Neural progenitor cell (in vitro differentiated cells): ENCODE measurements at regions not wholly inside any gene's neighbourhood (a gene's known extent, or its start where the extent isn't known, plus 50 kb on each side); places are given as distances from the start of the nearest gene placed in this dataset.

Source experiments
- DNase-seq: peaks from one replicate; pipeline ENCODE4 v3.0.0-alpha.2; 2016; ENCODE audit warnings: low spot score
- H2AFZ ChIP-seq: fragments of 200-600 bp; sonication (generic); replicated peaks from 2 replicates; pipeline ENCODE4 v1.6.1; 2016; ENCODE audit warnings: antibody characterized with exemption
- H3F3A ChIP-seq: fragments of 200-600 bp; sonication (generic); 2 replicates; pipeline ENCODE4 v1.6.1; 2016; ENCODE audit warnings: antibody characterized with exemption, low read depth
- H3K27ac ChIP-seq: fragments of 200-600 bp; sonication (generic); 2 replicates; pipeline ENCODE4 v1.5.1; 2016; ENCODE audit warnings: mild to moderate bottlenecking
- H3K27me3 ChIP-seq: fragments of 200-600 bp; sonication (generic); 2 replicates; pipeline ENCODE4 v1.6.1; 2016; ENCODE audit warnings: mild to moderate bottlenecking, moderate library complexity
- H3K36me3 ChIP-seq: fragments of 200-600 bp; sonication (generic); 2 replicates; pipeline ENCODE4 v1.5.1; 2016
- H3K4me1 ChIP-seq: fragments of 200-600 bp; sonication (generic); 2 replicates; pipeline ENCODE4 v1.6.1; 2016; ENCODE audit warnings: mixed run types
- H3K4me2 ChIP-seq: fragments of 200-600 bp; sonication (generic); 2 replicates; pipeline ENCODE4 v1.6.1; 2016
- H3K4me3 ChIP-seq: fragments of 200-600 bp; sonication (generic); 2 replicates; pipeline ENCODE4 v1.5.1; 2016
- H3K79me2 ChIP-seq: fragments of 200-600 bp; sonication (generic); 2 replicates; pipeline ENCODE4 v1.6.1; 2016; ENCODE audit warnings: low read depth
- H3K9ac ChIP-seq: fragments of 200-600 bp; sonication (generic); 2 replicates; pipeline ENCODE4 v1.6.1; 2016
- H3K9me3 ChIP-seq: fragments of 200-600 bp; sonication (generic); 2 replicates; pipeline ENCODE4 v1.5.1; 2016; ENCODE audit warnings: low read depth
- H4K20me1 ChIP-seq: fragments of 200-600 bp; sonication (generic); 2 replicates; pipeline ENCODE4 v1.6.1; 2016; ENCODE audit warnings: low read depth
- H3K27ac Mint-ChIP-seq: 3 replicates; pipeline ENCODE4 v1.8.0; 2021; ENCODE audit warnings: mixed read lengths
- H3K27me3 Mint-ChIP-seq: 2 replicates; pipeline ENCODE4 v1.8.0; 2022; ENCODE audit warnings: low read depth, mild to moderate bottlenecking, inconsistent platforms, moderate library complexity, mixed read lengths; ENCODE audit not compliant: insufficient read depth
- H3K36me3 Mint-ChIP-seq: 3 replicates; pipeline ENCODE4 v1.8.0; 2021; ENCODE audit warnings: mixed read lengths
- H3K4me1 Mint-ChIP-seq: 3 replicates; pipeline ENCODE4 v1.8.0; 2021; ENCODE audit warnings: mixed read lengths
- H3K4me3 Mint-ChIP-seq: 3 replicates; pipeline ENCODE4 v1.8.0; 2021; ENCODE audit warnings: mild to moderate bottlenecking, moderate library complexity, mixed read lengths
- H3K9me3 Mint-ChIP-seq: 3 replicates; pipeline ENCODE4 v1.8.0; 2020; ENCODE audit warnings: mixed read lengths
- EZH2 ChIP-seq: fragments of 200-600 bp; sonication (generic); IDR thresholded peaks from 2 replicates; pipeline ENCODE4 v1.6.1; 2017; ENCODE audit warnings: antibody characterized with exemption, mild to moderate bottlenecking, moderate library complexity
- EZH2phosphoT487 ChIP-seq: fragments of 200-600 bp; sonication (generic); IDR thresholded peaks from 2 replicates; pipeline ENCODE4 v1.6.1; 2017; ENCODE audit warnings: antibody characterized with exemption
- TF ChIP-seq, protein P1 (sequence below): fragments of 200-600 bp; sonication (generic); IDR thresholded peaks from 2 replicates; pipeline ENCODE4 v1.5.1; 2017; ENCODE audit warnings: antibody characterized with exemption, mild to moderate bottlenecking

GRCh38 chr13:83298617-83299016 lies 583.7 kb downstream of the SLITRK1 start:
- Mint-ChIP-seq H3K9me3 (peaks cover 4% of the 10 kb centered on the region), H3K4me1 (peaks cover 10% of the 10 kb centered on the region), H3K4me3 (no peak overlapping the region), H3K27me3 (no peaks in the 10 kb centered on the region), H3K36me3 (peaks cover 2% of the 10 kb centered on the region), H3K27ac (no peak overlapping the region)
- Histone ChIP-seq H3K4me2 (no peak overlapping the region), H3K4me1 (no peaks in the 10 kb centered on the region), H3K36me3 (no peaks in the 10 kb centered on the region), H3K9me3 (peaks cover 4% of the 10 kb centered on the region), H3K27ac (no peak overlapping the region), H3K27me3 (no peaks in the 10 kb centered on the region), H3F3A (no peaks in the 10 kb centered on the region), H3K79me2 (no peaks in the 10 kb centered on the region), H4K20me1 (no peaks in the 10 kb centered on the region), H2AFZ (no peak overlapping the region), H3K9ac (no peak overlapping the region), H3K4me3 (no peak overlapping the region)
- TF ChIP-seq EZH2phosphoT487 (no peak), EZH2 (no peak)
- TF ChIP-seq, protein P1, sequence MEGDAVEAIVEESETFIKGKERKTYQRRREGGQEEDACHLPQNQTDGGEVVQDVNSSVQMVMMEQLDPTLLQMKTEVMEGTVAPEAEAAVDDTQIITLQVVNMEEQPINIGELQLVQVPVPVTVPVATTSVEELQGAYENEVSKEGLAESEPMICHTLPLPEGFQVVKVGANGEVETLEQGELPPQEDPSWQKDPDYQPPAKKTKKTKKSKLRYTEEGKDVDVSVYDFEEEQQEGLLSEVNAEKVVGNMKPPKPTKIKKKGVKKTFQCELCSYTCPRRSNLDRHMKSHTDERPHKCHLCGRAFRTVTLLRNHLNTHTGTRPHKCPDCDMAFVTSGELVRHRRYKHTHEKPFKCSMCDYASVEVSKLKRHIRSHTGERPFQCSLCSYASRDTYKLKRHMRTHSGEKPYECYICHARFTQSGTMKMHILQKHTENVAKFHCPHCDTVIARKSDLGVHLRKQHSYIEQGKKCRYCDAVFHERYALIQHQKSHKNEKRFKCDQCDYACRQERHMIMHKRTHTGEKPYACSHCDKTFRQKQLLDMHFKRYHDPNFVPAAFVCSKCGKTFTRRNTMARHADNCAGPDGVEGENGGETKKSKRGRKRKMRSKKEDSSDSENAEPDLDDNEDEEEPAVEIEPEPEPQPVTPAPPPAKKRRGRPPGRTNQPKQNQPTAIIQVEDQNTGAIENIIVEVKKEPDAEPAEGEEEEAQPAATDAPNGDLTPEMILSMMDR, result no peak
- DNase-seq, result no peak

- TF ChIP-seq EZH2phosphoT487 (no peak), EZH2 (no peak)
- TF ChIP-seq, protein P1, result no peak
- H3K9me3 Mint-ChIP-seq, result peaks cover 4% of the 10 kb centered on the region
These were observed 584.5 kb downstream of the SLITRK1 start for GRCh38 chr13:83297586-83298290.

GRCh38 chr13:83295686-83296085 lies 586.6 kb downstream of the SLITRK1 start:
- H3K27me3 Mint-ChIP-seq, result no peaks in the 10 kb centered on the region
- DNase-seq, result no peak
- Histone ChIP-seq H4K20me1 (no peaks in the 10 kb centered on the region), H3K27ac (no peak overlapping the region), H3K27me3 (no peaks in the 10 kb centered on the region), H3K79me2 (no peaks in the 10 kb centered on the region), H3K4me1 (no peaks in the 10 kb centered on the region), H3K36me3 (no peaks in the 10 kb centered on the region), H3K4me2 (no peak overlapping the region), H3K9me3 (peaks cover 4% of the 10 kb centered on the region), H2AFZ (no peak overlapping the region), H3K4me3 (no peak overlapping the region), H3K9ac (no peak overlapping the region), H3F3A (no peaks in the 10 kb centered on the region)
- no peak overlapping the region for H3K27ac Mint-ChIP-seq
- peaks cover 2% of the 10 kb centered on the region for H3K36me3 Mint-ChIP-seq
- H3K4me3 Mint-ChIP-seq, result no peak overlapping the region
- H3K9me3 Mint-ChIP-seq, result peaks cover 4% of the 10 kb centered on the region
- peaks cover 5% of the 10 kb centered on the region for H3K4me1 Mint-ChIP-seq
- TF ChIP-seq EZH2phosphoT487, result no peak
- TF ChIP-seq, protein P1, result no peak
- TF ChIP-seq EZH2, result no peak

More at GRCh38 chr13:83297586-83298290, 584.5 kb downstream of the SLITRK1 start:
- no peak overlapping the region for H3K4me3 Mint-ChIP-seq
- Histone ChIP-seq H3K36me3 (no peaks in the 10 kb centered on the region), H3K4me2 (no peak overlapping the region), H2AFZ (no peak overlapping the region), H3K9me3 (peaks cover 4% of the 10 kb centered on the region), H3K27ac (no peak overlapping the region), H3K79me2 (no peaks in the 10 kb centered on the region), H3F3A (no peaks in the 10 kb centered on the region), H3K4me3 (no peak overlapping the region), H3K4me1 (no peaks in the 10 kb centered on the region), H3K9ac (no peak overlapping the region), H3K27me3 (no peaks in the 10 kb centered on the region), H4K20me1 (no peaks in the 10 kb centered on the region)
- peaks cover 10% of the 10 kb centered on the region for H3K4me1 Mint-ChIP-seq
- no peaks in the 10 kb centered on the region for H3K27me3 Mint-ChIP-seq
- H3K27ac Mint-ChIP-seq, result no peak overlapping the region
- H3K36me3 Mint-ChIP-seq, result peaks cover 2% of the 10 kb centered on the region
- no peak for DNase-seq
